Psoas muscle (tissue), 7 donors: ENCODE measurements at regions not wholly inside any gene's neighbourhood (a gene's known extent, or its start where the extent isn't known, plus 50 kb on each side); places are given as distances from the start of the nearest gene placed in this dataset.
"Not testable (repeated sequence)": the region's sequence is repeated elsewhere in the genome, so short reads cannot be mapped to it uniquely, and the experiment has no call there.

Experiments
- ATAC-seq, 4 donors: fragments of 200-7000 bp; cut with Tn5 transposase; one replicate each; pipeline ENCODE4 v1.9.1; 2020; ENCODE audit warnings: moderate library complexity in 3 of 4, mild to moderate bottlenecking in 2 of 4
- DNase-seq, 2 donors: peaks; one replicate each; pipeline ENCODE4 v3.0.0-alpha.2; 2020
- H3K27ac ChIP-seq: fragments of 200-600 bp; one replicate; pipeline ENCODE4 v1.8.0; 2022
- H3K27me3 ChIP-seq, 3 donors: fragments of 200-600 bp in 1 of 3; one replicate each; pipeline versions ENCODE4 v1.6.1 to v1.8.0; 2013 to 2022; ENCODE audit warnings: low read length in 2 of 3, mild to moderate bottlenecking in 2 of 3, moderate library complexity in 1 of 3; ENCODE audit not compliant: insufficient read depth in 3 of 3
- H3K36me3 ChIP-seq, 2 donors: fragments of 200-600 bp in 1 of 2; one replicate each; pipeline versions ENCODE4 v1.6.1 to v1.8.0; 2013 to 2022; ENCODE audit warnings: low read depth in 1 of 2, mild to moderate bottlenecking in 1 of 2, moderate library complexity in 1 of 2; ENCODE audit not compliant: insufficient read depth in 1 of 2
- H3K4me1 ChIP-seq: fragments of 200-600 bp; one replicate; pipeline ENCODE4 v1.8.0; 2022
- H3K4me3 ChIP-seq: fragments of 200-600 bp; one replicate; pipeline ENCODE4 v1.8.0; 2022; ENCODE audit warnings: mild to moderate bottlenecking
- H3K9me3 ChIP-seq: fragments of 200-600 bp; one replicate; pipeline ENCODE4 v1.8.0; 2022
- CTCF ChIP-seq: fragments of 200-600 bp; IDR thresholded peaks from one replicate; pipeline ENCODE4 v1.8.0; 2022; ENCODE audit warnings: antibody characterized with exemption
- WGBS, 3 donors: extraction: QIAGEN DNeasy Blood & Tissue Kit; methylation state at CpG; one replicate each; pipeline versions ENCODE4 v1.1.6 to v1.1.7; 2013; 5-methylcytosine and 5-hydroxymethylcytosine counted together
- intact Hi-C, 2 donors: fragments of 100-400 bp; cut with DNase I; formaldehyde crosslinking; loops; one replicate each; pipeline versions ENCODE4 v1.11.0 to v1.14.2; 2022
- donor health status: healthy with polysubstance abuse.
- donor health status: DM: no; HTN: no; CAD: no; lungs with moderate emphysema.
- donor health status: Bipolar disorder and iron deficiency.
- donor health status: healthy.
- donor health status: DM: yes; HTN: yes; CAD: no.
- donor health status: DM: no; HTN: no; CAD: no.
- donor health status: DM: yes; HTN: yes; CAD: no.

GRCh38 chr5:93954421-93955069 is 213.1 kb upstream of the POU5F2 start:
- Histone ChIP-seq H3K27me3 (no peaks in the 10 kb centered on the region), H3K4me1 (no peaks in the 10 kb centered on the region), H3K36me3 (no peaks in the 10 kb centered on the region), H3K4me3 (no peak overlapping the region), H3K27ac (no peak overlapping the region), H3K9me3 (no peaks in the 10 kb centered on the region)
- intact Hi-C loops = no loop called here
- ATAC-seq (no peak), DNase-seq (no peak)
- 96 to 97% (median 96%) methylated on average over 5 of the region's 5 CpGs for WGBS, 3 donors
- TF ChIP-seq CTCF = no peak

GRCh38 chr5:93953442-93953841 is 212.0 kb upstream of the POU5F2 start:
- Histone ChIP-seq H3K27me3 (no peaks in the 10 kb centered on the region), H3K4me1 (no peaks in the 10 kb centered on the region), H3K4me3 (no peak overlapping the region), H3K27ac (no peak overlapping the region), H3K9me3 (no peaks in the 10 kb centered on the region), H3K36me3 (no peaks in the 10 kb centered on the region)
- DNase-seq = no peak
- 96 to 98% (median 97%) methylated on average over 3 of the region's 3 CpGs for WGBS, 3 donors
- intact Hi-C loops = no loop called here
- ATAC-seq = no peak
- TF ChIP-seq CTCF = no peak

- DNase-seq (no peak), ATAC-seq (no peak)
- no peak overlapping the region for H3K27ac ChIP-seq
- intact Hi-C loops = no loop called here
- H3K36me3 ChIP-seq = no peaks in the 10 kb centered on the region
- no peaks in the 10 kb centered on the region for H3K9me3 ChIP-seq
- no peaks in the 10 kb centered on the region for H3K27me3 ChIP-seq
- H3K4me1 ChIP-seq = no peaks in the 10 kb centered on the region
- H3K4me3 ChIP-seq = no peak overlapping the region
- WGBS, 3 donors = 81 to 93% (median 87%) methylated on average over 3 of the region's 3 CpGs
- no peak for TF ChIP-seq CTCF
These were observed 200.5 kb upstream of the POU5F2 start for GRCh38 chr5:93941897-93942296.

- DNase-seq, H3K36me3 ChIP-seq, intact Hi-C loops, H3K9me3 ChIP-seq, H3K4me1 ChIP-seq, ATAC-seq, H3K27ac ChIP-seq, H3K4me3 ChIP-seq, H3K27me3 ChIP-seq: not testable (repeated sequence)
- WGBS, 3 donors = 96 to 97% (median 96%) methylated on average over 2 of the region's 2 CpGs
These were observed 191.9 kb upstream of the POU5F2 start for GRCh38 chr5:93933269-93933668.

- WGBS, 3 donors = 58 to 74% (median 63%) methylated on average over 4 of the region's 4 CpGs
These were observed 188.7 kb upstream of the POU5F2 start for GRCh38 chr5:93930098-93930497.

More at GRCh38 chr5:93930098-93930497, 188.7 kb upstream of the POU5F2 start:
- Histone ChIP-seq H3K27me3 (no peaks in the 10 kb centered on the region), H3K9me3 (no peaks in the 10 kb centered on the region), H3K27ac (no peak overlapping the region), H3K4me3 (no peak overlapping the region), H3K4me1 (no peaks in the 10 kb centered on the region), H3K36me3 (peaks cover 0 to 4% of the 10 kb centered on the region in 2 donors)
- no peak for TF ChIP-seq CTCF
- ATAC-seq (no peak), DNase-seq (no peak)
- intact Hi-C loops = no loop called here
